ENCODE measurements at regions not wholly inside any gene's neighbourhood (a gene's known extent, or its start where the extent isn't known, plus 50 kb on each side); places are given as distances from the start of the nearest gene placed in this dataset.

DNA sequence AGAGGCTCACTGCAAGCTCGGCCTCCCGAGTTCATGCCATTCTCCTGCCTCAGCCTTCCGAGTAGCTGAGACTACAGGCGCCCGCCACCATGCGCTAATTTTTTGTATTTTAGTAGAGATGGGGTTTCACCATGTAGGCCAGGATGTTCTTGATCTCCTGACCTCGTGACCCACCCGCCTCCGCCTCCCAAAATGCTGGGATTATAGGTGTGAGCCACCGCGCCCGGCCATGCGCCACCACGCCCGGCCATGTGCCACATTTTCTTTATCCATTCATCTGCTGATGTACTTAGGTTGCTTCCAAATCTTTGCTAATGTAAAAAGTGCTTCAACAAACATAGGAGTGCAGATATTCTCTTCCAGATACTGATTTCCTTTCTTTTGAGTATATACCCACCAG is 408.6 kb downstream of the CAAP1 start:
- no peak for DNase-seq

DNA sequence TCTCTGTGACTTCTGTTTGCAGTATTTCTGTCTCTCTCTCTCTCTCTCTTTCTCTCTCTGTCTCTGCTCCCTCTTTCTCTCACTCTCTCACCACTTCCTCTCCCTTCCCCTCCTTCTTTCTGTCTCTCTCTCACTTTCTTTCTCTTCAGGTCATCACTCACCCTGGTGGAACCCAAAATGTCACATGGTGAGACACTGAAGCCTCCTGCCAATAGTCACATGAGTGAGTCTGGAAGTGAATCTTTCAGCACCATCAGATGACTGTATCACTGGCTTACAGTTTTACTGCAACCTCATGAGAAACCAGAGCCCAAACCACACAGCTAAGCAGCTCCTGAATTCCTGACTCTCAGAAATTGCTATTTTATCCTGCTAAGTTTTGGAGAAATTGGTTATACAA is 414.6 kb downstream of the CAAP1 start:
- DNase-seq, result no peak

DNA sequence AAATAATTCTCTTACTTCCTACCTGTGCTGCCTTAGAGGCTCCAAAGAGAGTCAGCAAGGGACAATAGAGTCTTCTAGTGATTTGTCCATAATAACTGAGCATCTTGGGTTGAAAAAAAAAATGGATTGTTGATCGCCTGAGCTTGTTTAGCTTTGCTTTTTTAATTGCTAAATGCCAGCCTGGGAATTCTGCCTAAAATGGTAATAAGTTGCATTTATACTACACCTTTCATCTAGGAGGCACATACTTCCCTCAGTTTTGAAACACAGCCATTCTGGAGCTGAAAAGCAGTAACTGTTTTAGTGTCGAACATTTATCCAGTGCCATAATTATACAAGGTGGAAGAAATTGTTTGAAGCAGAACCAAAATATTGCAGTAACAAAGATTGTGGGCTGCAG is 421.3 kb downstream of the CAAP1 start:
- no peak for DNase-seq

DNA sequence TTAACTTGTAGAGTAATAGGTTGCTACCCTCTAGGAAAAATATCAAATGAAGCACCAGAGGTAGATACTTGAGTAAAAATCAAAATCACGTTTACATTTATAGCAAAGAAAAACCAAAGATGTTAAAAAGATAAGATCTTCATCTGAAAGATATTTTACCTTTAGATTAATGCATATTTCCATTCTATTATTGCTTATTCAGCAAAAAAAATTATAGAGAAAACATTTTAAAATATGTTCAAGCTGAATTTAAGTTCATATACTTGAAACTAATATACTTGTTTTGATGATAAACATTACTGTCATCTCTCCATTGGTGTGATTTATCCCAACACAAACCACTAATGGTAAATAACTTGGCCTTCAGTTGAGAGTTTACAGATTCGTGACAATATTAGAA is 422.3 kb downstream of the CAAP1 start:
- no peak for DNase-seq

DNA sequence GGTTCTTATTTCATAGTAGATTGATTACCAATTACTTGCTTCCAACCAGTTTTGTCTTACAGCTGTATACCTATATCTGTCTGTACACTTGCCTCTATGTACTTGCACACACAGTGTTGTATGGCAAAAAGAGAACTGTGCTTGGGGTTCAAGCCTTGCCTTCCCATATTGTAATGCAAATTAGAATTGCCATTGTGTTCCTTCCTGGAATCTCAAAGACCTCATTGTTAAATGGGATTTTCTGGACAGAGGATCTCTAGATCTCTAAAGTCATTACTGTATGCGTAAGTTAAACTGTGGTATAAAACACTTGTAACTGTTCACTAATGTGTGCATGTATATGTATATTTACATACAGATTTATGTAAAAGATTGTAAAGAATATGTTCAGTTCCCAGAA is 428.8 kb downstream of the CAAP1 start:
- no peak for DNase-seq

DNA sequence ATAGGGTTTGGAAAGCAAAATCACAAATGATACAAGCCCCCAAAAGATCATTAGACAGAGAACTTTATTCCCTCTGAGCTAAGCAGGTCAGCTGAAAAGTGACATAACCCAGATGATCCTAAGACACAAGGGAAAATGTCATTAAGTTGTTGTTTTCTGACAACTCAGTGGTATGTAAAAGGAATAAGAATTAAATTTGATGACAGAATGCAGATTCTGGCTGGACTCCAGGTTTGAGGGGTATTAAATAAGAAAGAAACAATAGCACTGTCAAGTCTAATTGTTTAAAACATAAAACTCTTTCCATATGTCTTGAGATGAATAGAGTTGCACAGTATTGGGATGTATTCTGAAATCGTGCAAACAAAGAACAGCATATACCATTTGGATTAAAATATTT is 429.9 kb downstream of the CAAP1 start:
- DNase-seq, result no peak

DNA sequence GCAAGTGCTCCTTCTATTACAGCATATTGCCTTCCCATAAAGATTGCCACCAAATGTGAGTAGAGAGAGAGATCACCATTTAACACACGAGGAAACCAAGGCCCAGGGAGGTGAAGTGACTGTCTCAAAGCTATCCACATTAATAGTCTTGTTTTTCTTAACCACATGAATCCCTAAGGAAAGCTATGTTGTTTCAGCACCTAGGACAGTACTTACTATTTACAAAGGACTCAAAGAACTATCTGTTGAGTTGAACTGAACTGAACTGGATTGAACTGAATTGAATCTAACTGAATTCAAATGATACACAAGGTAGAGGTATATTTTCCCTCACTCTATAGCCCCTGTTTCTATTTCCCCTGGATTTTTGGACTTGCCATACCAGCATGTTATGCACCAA is 430.4 kb downstream of the CAAP1 start:
- no peak for DNase-seq

DNA sequence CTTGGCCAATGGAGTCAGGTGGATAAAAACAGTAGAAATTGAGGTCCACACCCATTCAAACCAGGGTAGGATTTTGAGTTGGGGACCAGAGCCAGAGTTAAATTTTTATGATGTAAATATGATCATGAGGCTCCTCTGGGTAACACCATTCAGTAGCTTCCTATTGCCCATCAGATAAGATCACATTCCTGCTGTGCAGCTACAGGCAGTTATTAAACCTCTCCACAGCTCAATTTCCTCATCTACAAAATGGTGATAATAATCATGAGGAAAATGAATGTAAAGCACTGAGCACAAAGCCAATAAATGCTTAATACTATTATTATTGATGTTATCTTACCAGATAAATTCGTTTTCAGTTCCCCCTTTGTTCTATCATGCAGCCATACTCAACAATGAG is 432.0 kb downstream of the CAAP1 start:
- no peak for DNase-seq

DNA sequence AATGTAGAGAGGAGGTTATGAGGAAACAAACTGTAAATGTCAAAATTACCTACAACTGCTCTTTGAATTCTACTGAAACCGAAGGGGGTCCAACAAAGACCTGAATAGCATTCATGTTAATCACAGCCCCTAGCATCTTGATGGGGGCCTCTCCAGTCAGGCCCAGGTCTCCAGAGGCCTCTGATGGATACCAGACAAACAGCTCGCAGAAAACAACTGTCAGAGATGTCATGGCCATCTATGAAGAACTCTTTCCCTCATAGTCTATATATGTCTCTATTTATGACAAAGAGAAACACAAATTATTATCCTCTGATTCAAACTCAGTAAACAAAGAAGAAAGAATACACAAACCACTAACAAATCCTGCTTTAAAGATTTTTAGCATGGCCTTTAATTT is 432.6 kb downstream of the CAAP1 start:
- DNase-seq, result no peak

DNA sequence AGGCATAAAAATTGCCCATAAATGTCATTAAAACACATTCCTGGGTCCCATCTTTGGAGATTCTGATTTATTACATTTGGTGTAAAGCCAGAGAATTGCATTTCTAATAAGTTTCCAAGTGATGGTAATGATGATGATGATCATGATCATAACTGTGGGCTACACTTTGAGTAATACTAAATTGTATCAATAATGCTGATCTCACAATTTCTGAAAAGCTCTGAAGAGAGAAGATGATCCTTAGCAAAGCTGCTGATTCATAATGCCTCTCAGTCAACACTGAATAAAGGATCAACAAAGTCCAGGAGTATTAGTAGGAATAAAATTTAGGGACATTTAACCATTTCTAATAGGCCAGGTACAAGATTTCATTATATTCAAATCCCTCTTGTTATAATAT is 434.5 kb downstream of the CAAP1 start:
- no peak for DNase-seq

DNA sequence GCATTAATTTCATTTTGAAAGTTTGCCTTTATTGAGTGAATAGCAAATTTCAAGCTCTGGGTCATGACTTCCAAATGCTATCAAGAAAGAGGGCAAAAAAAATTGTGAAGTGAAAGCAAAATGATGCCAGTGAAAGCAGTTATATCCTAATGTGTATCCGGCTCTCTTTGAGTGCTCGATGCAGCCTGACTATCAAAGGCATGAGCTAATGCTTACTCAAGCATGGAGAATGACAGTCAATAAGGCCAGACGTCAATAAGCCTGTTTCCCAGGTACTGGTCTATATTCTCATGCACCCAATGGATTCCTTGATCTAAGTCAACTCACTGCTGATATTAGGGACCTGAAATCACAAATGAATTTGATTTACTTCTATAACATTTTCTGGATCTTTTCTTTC is 435.5 kb downstream of the CAAP1 start:
- DNase-seq, result no peak

DNA sequence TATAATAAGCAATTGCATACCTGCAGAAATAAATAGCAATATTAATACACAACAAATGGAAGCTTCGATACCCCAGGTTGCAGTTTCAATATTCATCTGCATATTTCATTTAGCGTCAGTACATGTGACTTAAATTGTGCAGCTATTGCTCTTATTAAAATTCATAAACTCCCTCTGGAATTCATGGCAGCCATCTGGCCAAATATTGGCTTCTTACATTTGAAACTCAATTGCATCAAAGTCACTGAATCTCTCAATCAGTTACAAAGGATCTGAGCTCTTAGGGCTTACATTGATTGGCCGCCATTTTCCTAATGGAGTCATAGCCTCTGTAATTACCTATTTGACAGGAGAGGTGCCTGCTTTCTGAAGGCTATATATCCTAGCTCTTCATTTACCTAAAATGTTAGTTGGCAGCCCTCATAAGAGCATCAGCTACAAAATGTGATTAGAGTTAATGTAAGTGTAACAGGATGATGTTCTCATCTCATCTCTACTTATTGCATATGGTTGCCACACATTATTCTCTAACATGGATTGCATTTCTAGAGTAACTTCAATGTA is 453.5 kb downstream of the CAAP1 start:
- peak; percentile 32 for DNase-seq

DNA sequence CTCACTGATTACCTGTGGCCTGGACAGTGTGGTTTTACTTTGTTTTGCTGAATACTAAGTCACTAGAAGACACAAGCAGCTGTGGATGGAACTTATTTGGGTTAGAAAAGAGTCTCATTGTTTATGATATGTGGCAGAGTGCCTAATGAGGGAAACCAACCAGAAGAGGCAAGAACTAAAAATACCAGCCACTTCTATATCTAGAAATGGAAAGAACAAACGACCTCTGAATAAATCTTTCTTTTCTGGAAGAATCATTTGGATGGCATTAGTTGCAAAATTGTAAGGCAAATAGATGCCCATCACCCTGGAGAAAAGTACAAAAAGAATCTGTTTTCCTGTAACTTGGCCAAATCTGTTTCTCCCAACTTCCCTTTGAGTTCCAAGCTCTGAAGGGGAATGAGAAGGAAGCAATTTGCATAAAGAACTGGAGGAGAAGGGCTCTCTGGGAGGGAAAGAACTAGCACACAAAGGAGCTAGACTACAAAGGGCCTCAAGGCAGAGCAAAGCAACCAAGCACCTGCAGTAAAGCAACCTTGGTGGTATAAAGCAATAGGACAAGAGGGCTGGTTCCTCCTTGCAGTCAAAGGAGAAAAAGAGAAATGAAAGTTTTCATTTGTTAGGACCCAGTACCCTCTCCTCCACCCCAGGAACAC is 455.4 kb downstream of the CAAP1 start:
- no peak for DNase-seq

DNA sequence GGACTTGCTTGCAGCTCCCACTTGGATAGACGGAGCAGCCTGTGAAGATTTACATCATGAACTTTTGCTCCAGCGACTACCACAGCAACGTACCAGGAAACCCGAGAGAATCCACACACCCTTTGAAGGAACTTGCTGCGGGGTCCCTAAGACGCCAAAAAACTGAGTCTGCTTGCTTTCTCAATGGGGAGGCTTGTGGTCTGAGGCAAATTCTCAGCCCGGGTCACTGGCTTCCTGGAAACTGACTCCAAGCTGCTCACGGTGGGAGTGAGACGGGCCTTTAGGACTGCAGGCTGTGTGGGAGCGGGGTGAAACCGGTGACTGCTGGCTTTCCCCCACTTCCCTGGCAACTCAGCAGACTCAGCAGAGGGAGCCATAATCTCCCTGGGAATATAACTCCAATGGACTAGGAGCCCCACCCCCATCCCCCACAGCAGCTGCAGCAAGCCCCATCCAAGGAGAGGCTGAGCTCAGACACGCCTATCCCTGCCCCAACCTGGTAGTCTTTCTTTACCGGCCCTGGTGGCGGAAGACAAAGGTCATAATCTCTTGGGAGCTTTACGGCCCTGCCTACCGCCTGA is 466.0 kb downstream of the CAAP1 start:
- DNase-seq, result no peak

DNA sequence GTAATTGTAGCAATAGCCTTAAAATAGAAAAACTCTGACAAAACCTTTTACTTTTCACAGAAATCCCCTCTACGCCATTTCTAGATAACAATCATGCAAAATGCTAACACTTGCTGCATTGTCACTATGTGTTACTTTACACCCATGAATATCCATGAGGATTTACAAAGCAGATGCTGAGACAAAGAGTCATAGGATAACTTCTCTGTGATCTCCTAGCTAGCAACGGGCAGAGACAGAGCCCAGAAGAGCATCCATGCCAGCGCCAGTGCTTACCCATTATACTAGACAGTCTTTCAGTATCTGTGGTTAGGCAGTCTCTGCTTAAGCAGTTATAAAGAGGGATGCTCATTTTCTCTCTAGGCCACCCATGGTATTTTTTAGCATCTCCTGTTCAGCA is 474.1 kb downstream of the CAAP1 start:
- no peak for DNase-seq

DNA sequence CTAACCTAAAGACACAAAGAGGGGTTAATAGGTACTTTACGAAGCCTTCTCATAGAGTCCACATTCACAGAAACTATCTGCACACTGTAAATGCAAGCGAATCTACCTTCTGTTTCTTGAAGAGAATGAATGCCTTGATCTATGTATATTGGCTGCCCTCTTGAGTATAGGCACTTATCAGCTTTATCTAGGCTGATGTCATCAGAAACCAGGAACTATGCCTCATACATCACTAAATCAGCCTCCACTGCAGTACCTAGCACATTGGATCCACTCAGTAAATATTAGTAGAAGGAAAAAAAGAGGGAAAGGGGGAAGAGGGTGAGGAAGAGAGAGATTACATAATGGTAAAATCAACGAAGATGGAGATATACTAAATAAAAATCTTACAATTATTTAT is 477.1 kb downstream of the CAAP1 start:
- DNase-seq, result no peak

DNA sequence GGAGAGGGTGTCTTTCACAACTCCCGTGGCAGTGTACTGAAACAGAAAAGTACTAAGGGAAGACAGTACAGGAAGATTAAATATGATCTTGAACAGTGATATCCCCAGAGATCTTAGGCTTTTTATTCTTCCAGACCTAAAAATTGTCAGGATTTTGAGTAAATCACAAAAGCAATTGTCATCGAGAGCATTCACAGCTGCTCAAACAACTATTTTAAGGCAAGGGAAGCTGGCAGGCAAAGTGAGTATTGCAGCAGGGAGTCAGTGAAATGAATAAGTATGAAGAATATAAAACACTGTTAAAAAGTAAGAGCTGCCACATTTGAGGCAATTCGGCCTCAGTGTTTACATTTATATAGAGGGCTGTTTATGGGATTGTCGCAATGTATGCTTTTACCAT is 479.0 kb downstream of the CAAP1 start:
- DNase-seq, result no peak

DNA sequence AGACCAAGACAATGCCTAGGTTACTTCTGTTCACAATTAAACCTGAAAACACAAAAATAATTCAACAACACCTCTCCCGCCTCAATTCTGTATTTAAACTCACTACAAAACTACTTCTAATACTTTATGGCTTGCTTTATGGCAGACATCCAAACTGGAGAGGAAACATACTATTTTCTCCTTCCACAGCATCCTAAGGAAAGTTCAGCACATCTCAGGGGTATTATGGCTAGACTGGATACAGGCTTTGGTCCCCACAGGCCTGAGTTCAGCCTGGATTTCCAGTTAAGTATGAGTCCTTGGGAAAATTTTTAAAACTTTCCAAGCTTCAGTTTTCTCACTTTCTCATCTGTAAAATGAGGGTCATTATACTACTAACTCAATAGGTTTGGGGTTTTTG is 480.2 kb downstream of the CAAP1 start:
- DNase-seq, result no peak

DNA sequence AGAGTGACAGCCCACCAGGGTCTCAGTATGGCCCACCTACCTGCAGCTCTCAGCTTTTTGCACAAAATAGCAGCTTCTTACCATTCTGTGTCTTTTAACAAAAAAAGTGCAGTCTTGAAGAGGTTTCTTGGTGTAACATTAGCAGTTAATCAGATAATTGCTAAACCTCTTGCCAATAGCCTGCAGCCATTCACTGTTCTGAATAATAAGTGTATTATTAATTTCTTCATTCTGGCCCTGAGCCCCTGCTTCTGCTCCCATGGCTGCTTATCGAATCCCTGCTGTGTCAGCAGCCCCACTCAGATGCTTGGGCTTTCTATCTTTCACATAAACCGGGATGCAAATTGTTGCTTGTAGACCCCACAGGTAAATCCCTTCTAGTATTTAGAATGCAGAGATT is 485.9 kb downstream of the CAAP1 start:
- DNase-seq, result no peak

DNA sequence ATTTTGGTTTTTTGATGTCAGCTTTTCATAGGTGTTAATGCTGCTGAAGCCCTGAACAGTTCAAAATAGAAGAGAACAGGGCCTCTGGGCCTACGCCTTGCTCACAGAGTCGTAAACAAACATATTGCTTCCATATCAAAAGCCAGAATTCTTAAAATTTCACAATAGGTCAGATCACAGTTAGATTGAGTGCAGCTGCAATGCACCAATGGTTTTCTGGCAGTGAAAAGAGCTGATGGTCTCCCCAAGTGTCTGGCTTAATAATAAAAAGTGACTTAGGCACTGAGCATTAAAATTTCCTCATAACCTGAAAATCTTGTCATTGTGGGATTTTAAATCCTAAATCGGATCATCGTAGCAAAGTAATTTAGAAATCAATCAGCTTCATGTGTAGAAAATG is 493.0 kb downstream of the CAAP1 start:
- no peak for DNase-seq

DNA sequence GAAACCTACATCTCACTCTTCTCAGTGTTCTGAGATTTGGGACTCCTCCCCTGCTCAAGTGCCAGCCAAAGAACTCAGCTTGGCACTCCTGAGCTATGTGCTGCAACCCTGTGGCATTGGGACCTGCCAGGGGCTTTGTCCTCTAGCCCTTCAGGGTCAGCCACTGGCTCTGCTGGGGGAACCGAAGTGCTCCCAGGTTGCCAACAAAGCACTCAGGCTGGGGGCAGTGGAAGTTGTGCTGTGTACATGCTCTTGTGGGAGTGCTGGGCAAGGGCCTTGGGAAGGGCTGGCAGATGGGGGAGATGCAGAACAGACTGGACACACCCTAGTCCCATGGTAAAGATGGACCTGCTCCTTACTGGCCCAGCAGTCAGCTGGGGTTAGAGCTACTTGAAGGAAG is 498.6 kb downstream of the CAAP1 start:
- no peak for DNase-seq

DNA sequence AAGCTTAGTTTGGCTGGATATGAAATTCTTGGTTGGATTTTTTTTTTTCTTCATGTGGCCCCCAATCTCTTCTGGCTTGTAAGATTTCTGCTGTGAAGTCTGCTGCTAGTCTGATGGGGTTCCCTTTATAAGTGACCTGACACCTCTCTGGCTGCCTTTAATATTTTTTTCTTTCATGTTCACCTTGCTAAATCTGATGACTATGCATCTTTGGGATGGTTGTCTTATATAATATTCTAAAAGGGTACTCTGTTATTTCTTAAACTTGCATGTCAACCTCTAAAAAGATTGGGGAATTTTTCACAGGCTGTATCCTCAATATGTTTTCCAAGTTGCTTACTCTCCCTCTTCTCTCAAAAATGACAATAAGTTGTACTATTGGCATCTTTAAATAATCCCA is 500.0 kb downstream of the CAAP1 start:
- no peak for DNase-seq

DNA sequence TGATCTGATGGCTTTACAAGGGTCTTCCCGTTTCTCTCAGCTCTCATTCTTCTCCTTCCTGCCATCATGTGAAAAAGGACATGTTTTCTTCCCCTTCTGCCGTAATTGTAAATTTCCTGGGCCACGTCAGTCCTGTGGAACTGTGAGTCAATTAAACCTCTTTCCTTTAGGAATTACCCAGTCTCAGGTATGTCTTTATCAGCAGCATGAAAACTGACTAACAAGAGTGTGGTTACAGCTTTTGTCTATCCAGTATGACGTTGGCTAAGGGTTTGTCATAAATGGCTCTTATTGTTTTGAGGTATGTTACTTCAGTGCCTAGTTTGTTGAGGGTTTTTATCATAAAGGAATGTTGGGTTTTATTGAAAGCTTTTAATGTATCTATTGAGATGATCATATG is 501.6 kb downstream of the CAAP1 start:
- DNase-seq, result no peak

DNA sequence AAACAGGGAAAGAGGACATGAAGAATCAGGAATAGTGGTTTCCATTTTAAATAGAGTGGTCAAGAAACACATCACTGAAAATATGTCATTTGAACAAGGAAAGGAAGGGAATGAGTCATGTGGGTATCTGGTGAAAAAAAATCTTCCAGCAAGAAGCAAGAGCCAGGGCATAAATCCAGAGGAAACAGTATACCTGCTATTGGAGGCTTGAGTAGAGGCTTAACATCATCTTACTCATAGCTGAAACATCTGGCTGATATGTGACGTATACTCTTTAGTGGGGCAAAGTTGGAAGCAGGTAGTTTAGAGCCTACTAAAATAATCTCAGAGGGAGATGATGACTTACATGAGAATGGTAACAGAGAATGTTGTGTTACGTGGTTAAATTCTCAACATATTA is 517.2 kb downstream of the CAAP1 start:
- no peak for DNase-seq

DNA sequence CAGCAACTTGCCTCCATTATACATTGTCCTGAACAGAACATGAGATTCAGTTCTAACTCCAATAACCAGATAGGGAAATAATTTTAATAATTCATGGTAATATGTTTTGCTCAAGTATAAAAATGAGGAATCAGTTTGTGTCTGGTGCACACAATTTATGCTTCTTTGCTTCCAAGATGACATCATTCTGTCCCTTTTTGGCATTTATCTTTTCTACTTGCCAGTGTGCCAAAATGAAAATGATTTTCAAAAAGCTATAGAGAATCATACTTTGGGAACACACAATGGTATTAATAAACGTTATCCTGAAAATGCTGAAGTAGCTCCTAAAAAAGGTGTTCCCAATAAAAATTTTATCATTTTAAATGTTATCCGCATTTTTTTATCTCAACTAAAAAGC is 519.0 kb downstream of the CAAP1 start:
- DNase-seq, result no peak

All from NCI-H1436 treated with DMSO at 0.1 percent for 48 hours (cell line).